ENCODE measurements at regions not wholly inside any gene's neighbourhood (a gene's known extent, or its start where the extent isn't known, plus 50 kb on each side); places are given as distances from the start of the nearest gene placed in this dataset.

GRCh38 chr11:28981381-28981780, 873.2 kb downstream of the METTL15 start:
- TF ChIP-seq CTCF (IDR thresholded peaks at IDR 0.05; ENCODE audit: extremely low read depth in 1 of 2, insufficient read depth in 1 of 2, low read depth in 1 of 2, low read length in 2 of 2), result no peak
- no peak for TF ChIP-seq POLR2A (IDR thresholded peaks at IDR 0.05; ENCODE audit: low read depth, low read length)
- TF ChIP-seq POLR2AphosphoS5 (IDR thresholded peaks at IDR 0.05; ENCODE audit: insufficient read depth, low read depth, low read length), result no peak
